ENCODE measurements at regions not wholly inside any gene's neighbourhood (a gene's known extent, or its start where the extent isn't known, plus 50 kb on each side); places are given as distances from the start of the nearest gene placed in this dataset.

- Mint-ChIP-seq H3K9me3 (peaks cover 12% of the 10 kb centered on the region), H3K27ac (no peak overlapping the region), H3K27me3 (peaks cover 17% of the 10 kb centered on the region), H3K4me1 (ENCODE audit: low read depth) (peaks cover 7% of the 10 kb centered on the region), H3K4me3 (no peak overlapping the region), H3K36me3 (ENCODE audit: low read depth) (no peaks in the 10 kb centered on the region)
- no peak for TF ChIP-seq CTCF (IDR thresholded peaks at IDR 0.05)
- intact Hi-C loops (cut with micrococcal nuclease), result no loop called here
- POLR2A ChIA-PET, result no interaction called here
- DNase-seq, result no peak
- CTCF ChIA-PET, result no interaction called here
- no peak for ATAC-seq
These were observed 192.1 kb downstream of the BMP7 start for GRCh38 chr20:57074386-57074785.

DNA sequence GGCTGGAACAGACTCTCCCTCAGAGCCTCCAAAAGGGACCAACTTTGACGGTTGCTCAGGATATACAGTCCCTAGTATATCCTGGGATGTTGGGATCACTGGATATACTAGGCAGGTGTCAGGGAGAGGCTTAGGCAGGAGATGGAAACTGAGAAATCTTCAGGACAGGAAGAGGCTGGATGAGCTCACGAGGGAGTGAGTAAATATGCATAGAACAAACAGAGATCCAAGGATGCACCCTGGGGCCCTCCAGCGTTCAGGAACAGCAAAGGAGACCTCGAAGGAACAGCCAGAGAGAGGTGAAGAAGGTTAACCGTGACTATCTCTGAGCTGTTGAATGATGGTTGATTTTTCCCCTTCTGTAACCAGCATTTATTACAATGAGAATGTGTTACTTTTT, 191.3 kb downstream of the BMP7 start:
- no peak for TF ChIP-seq CTCF (IDR thresholded peaks at IDR 0.05)
- peaks cover 17% of the 10 kb centered on the region for H3K27me3 Mint-ChIP-seq
- H3K4me3 Mint-ChIP-seq, result no peak overlapping the region
- POLR2A ChIA-PET, result no interaction called here
- DNase-seq, result no peak
- no peak for ATAC-seq
- no peaks in the 10 kb centered on the region for H3K36me3 Mint-ChIP-seq (ENCODE audit: low read depth)
- peaks cover 17% of the 10 kb centered on the region for H3K9me3 Mint-ChIP-seq
- H3K27ac Mint-ChIP-seq, result no peak overlapping the region
- H3K4me1 Mint-ChIP-seq (ENCODE audit: low read depth), result peaks cover 7% of the 10 kb centered on the region
- intact Hi-C loops (cut with micrococcal nuclease), result no loop called here
- CTCF ChIA-PET, result no interaction called here

DNA sequence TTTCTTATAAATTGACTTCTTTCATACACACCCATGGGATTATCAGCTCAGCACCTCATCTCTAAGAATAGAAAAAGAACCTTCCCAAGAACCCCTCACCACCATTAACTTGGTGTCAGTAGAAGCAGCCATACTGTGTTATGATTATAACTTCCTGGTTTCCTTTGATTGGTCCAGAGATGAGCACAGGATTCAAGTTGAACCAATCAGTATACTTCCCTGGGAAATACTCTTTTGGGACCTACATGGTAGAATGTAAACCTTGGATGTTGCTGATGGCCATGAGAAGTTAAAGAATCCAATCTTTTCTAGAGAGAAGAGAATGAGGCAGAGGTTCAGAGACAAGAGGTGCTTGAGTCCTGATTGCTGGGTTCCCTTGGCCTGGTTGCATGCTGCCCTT, 190.8 kb downstream of the BMP7 start:
- Mint-ChIP-seq H3K9me3 (peaks cover 17% of the 10 kb centered on the region), H3K4me1 (ENCODE audit: low read depth) (peaks cover 7% of the 10 kb centered on the region), H3K4me3 (no peak overlapping the region), H3K27ac (no peak overlapping the region), H3K36me3 (ENCODE audit: low read depth) (no peaks in the 10 kb centered on the region), H3K27me3 (peaks cover 15% of the 10 kb centered on the region)
- ChIA-PET POLR2A (no interaction called here), CTCF (no interaction called here)
- intact Hi-C loops (cut with micrococcal nuclease), result no loop called here
- no peak for TF ChIP-seq CTCF (IDR thresholded peaks at IDR 0.05)
- DNase-seq (no peak), ATAC-seq (no peak)

DNA sequence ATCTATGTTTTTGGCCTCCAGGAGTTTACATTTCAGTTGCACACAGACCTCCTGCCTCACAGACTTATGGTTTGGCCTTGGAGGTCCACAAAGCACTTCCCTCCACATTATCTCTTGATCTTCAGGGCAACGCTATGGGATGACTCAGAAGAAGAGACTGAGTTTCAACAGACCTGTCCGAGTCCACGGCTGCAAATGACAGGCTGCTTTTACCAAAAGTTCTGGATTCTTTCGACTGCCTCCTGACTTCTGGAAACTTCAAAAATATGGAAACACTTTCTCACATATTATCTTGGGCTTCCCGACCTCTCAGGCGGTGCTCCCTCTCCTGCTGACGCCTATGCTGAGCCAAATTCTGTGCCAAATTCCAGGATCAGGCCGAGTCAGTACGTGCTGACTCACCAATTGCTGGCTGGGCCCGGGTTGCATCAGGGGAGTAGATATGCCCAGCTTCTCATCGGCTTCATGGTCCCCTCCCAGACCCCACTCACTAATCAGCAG, 190.2 kb downstream of the BMP7 start:
- ATAC-seq, result no peak
- POLR2A ChIA-PET, result no interaction called here
- no peak overlapping the region for H3K27ac Mint-ChIP-seq
- H3K9me3 Mint-ChIP-seq, result peaks cover 17% of the 10 kb centered on the region
- H3K27me3 Mint-ChIP-seq, result peaks cover 11% of the 10 kb centered on the region
- H3K4me3 Mint-ChIP-seq, result no peak overlapping the region
- H3K4me1 Mint-ChIP-seq (ENCODE audit: low read depth), result peaks cover 5% of the 10 kb centered on the region
- CTCF ChIA-PET, result no interaction called here
- intact Hi-C loops (cut with micrococcal nuclease), result no loop called here
- TF ChIP-seq CTCF (IDR thresholded peaks at IDR 0.05), result no peak
- H3K36me3 Mint-ChIP-seq (ENCODE audit: low read depth), result no peaks in the 10 kb centered on the region
- no peak for DNase-seq

DNA sequence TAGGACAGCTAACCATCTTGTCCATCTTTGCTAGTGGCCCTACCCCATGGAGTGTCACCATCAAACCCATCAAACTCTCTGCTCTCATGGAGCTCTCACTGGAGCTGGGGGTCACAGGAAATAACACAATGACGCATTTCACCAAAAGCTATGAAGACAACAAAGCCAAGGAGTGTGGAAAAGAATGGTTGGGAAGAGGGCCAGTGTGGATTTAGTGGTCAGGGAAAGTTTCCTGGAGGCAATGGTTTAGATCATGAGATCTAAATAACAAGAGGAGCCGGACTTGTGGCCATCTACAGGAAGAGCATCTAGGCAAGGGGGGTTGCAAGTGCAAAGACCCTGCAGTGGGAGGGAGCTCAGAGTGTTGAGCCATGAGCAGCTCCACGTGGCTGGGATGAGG, 189.5 kb downstream of the BMP7 start:
- no peaks in the 10 kb centered on the region for H3K4me1 Mint-ChIP-seq (ENCODE audit: low read depth)
- DNase-seq, result no peak
- no peak for TF ChIP-seq CTCF (IDR thresholded peaks at IDR 0.05)
- H3K27me3 Mint-ChIP-seq, result peaks cover 4% of the 10 kb centered on the region
- POLR2A ChIA-PET, result no interaction called here
- intact Hi-C loops (cut with micrococcal nuclease), result no loop called here
- peaks cover 17% of the 10 kb centered on the region for H3K9me3 Mint-ChIP-seq
- H3K4me3 Mint-ChIP-seq, result no peak overlapping the region
- ATAC-seq, result no peak
- CTCF ChIA-PET, result no interaction called here
- no peaks in the 10 kb centered on the region for H3K36me3 Mint-ChIP-seq (ENCODE audit: low read depth)
- H3K27ac Mint-ChIP-seq, result no peak overlapping the region
